K562 (cell line): ENCODE measurements at regions not wholly inside any gene's neighbourhood (a gene's known extent, or its start where the extent isn't known, plus 50 kb on each side); places are given as distances from the start of the nearest gene placed in this dataset.

Experiments
- ATAC-seq: fragments of 200-7000 bp; cut with Tn5 transposase; 3 replicates; pipeline ENCODE4 v1.9.1; 2020; ENCODE audit warnings: moderate library complexity
- BruUV-seq: library from RNA; stranded (reverse); fragments of 400-500 nt; replicated peaks from 2 replicates; lab custom pipeline; 2021; lab: Mats Ljungman, UMichigan
- CTCF ChIA-PET: fragments of 300-600 bp; formaldehyde crosslinking; extraction: SDS; loops from one replicate; lab custom pipeline; 2021; ENCODE audit warnings: low intra/inter-chr PET ratio; lab: Yijun Ruan, JAX
- POLR2A ChIA-PET: fragments of 300-600, 350-650 bp; sonication (Branson Sonifier 250); formaldehyde crosslinking; extraction: SDS; loops from one replicate; lab custom pipeline; 2021; ENCODE audit warnings: antibody characterized with exemption, inconsistent platforms; lab: Yijun Ruan, JAX
- DNase-seq, 4 experiments: peaks; one replicate each; pipeline versions ENCODE4 v3.0.0 to v3.0.0-alpha.2; 2011 to 2018; ENCODE audit warnings: low spot score in 3 of 4, mixed read lengths in 3 of 4; ENCODE audit errors: extremely low read depth in 1 of 4
- FAIRE-seq: peaks from 2 replicates; lab custom pipeline; 2011; peaks lifted over from hg19 to GRCh38; lab: Jason Lieb, UNC
- H2AFZ ChIP-seq: 2 replicates; pipeline ENCODE4 v1.6.0; 2011; ENCODE audit warnings: low read depth, low read length, control low read depth, inconsistent platforms
- H3K27ac ChIP-seq: fragments of 200-600 bp; 3 replicates; pipeline ENCODE4 v1.8.0; 2011; ENCODE audit warnings: low read depth, mild to moderate bottlenecking, control low read depth, inconsistent platforms, low read length, moderate library complexity, mixed read lengths; ENCODE audit errors: extremely low read depth
- H3K27me3 ChIP-seq, 2 experiments: fragments of 300-600 bp in 1 of 2; 2 replicates in 1 of 2; 3 replicates in 1 of 2; pipeline versions ENCODE4 v1.6.0 to v1.8.0; 2011; ENCODE audit warnings: inconsistent platforms in 2 of 2, low read length in 2 of 2, mild to moderate bottlenecking in 1 of 2, mixed read lengths in 1 of 2, moderate library complexity in 1 of 2; ENCODE audit not compliant: control insufficient read depth in 2 of 2, insufficient read depth in 2 of 2
- H3K36me3 ChIP-seq: fragments of 300-600 bp; 3 replicates; pipeline ENCODE4 v1.8.0; 2011; ENCODE audit warnings: mild to moderate bottlenecking, low read length, inconsistent platforms; ENCODE audit not compliant: control insufficient read depth, insufficient read depth
- H3K4me1 ChIP-seq, 2 experiments: fragments of 200-600 bp in 1 of 2; replicated peaks in 1 of 2; 2 replicates in 1 of 2; 3 replicates in 1 of 2; pipeline versions ENCODE4 v1.5.1 to v1.8.0; 2011; ENCODE audit warnings: inconsistent platforms in 2 of 2, low read length in 2 of 2, mild to moderate bottlenecking in 1 of 2, mixed read lengths in 1 of 2, moderate library complexity in 1 of 2; ENCODE audit not compliant: control insufficient read depth in 2 of 2, insufficient read depth in 2 of 2
- H3K4me2 ChIP-seq: 2 replicates; pipeline ENCODE4 v1.6.1; 2011; ENCODE audit warnings: low read length, control low read depth, inconsistent platforms, mixed read lengths; ENCODE audit not compliant: insufficient read depth
- H3K4me3 ChIP-seq: fragments of 200-600 bp; sonication (generic), shearing (Covaris generic); 2 replicates; pipeline ENCODE4 v1.5.1; 2016; ENCODE audit warnings: control low read depth, inconsistent platforms
- H3K79me2 ChIP-seq: fragments of 200-600 bp; 3 replicates; pipeline ENCODE4 v1.8.0; 2011; ENCODE audit warnings: low read length, inconsistent platforms; ENCODE audit not compliant: control insufficient read depth, insufficient read depth
- H3K9ac ChIP-seq, 2 experiments: 2 replicates each; pipeline versions ENCODE4 v1.6.0 to v1.6.1; 2011; ENCODE audit warnings: low read depth in 2 of 2, low read length in 2 of 2, control low read depth in 1 of 2, inconsistent platforms in 1 of 2, mild to moderate bottlenecking in 1 of 2, mixed read lengths in 1 of 2; ENCODE audit not compliant: insufficient read depth in 1 of 2
- H3K9me1 ChIP-seq: one replicate; pipeline ENCODE4 v1.6.0; 2011; ENCODE audit warnings: inconsistent platforms, mild to moderate bottlenecking, low read length, moderate library complexity; ENCODE audit not compliant: control insufficient read depth, insufficient read depth
- H3K9me3 ChIP-seq: replicated peaks from 2 replicates; pipeline ENCODE4 v1.5.1; 2011; ENCODE audit warnings: low read depth, low read length, inconsistent platforms; ENCODE audit not compliant: control insufficient read depth, insufficient read depth
- H4K20me1 ChIP-seq: replicated peaks from 2 replicates; pipeline ENCODE4 v1.6.1; 2011; ENCODE audit warnings: low read length, inconsistent platforms, mixed read lengths; ENCODE audit not compliant: control insufficient read depth, insufficient read depth
- CEBPZ ChIP-seq: fragments of 150-350 bp; IDR thresholded peaks from 2 replicates; pipeline ENCODE4 v1.6.1; 2014; ENCODE audit warnings: low read depth, mild to moderate bottlenecking, low read length, borderline replicate concordance
- E2F6 ChIP-seq, 2 experiments: IDR thresholded peaks; 2 replicates each; pipeline ENCODE4 v1.6.1; 2011; ENCODE audit warnings: borderline replicate concordance in 1 of 2, control low read depth in 1 of 2, low read depth in 1 of 2, low read length in 1 of 2, mild to moderate bottlenecking in 1 of 2, mixed read lengths in 1 of 2, moderate library complexity in 1 of 2; ENCODE audit not compliant: insufficient read depth in 1 of 2, insufficient read length in 1 of 2, poor library complexity in 1 of 2, severe bottlenecking in 1 of 2; ENCODE audit errors: extremely low read depth in 1 of 2
- HDAC6 ChIP-seq: IDR thresholded peaks from 2 replicates; pipeline ENCODE4 v1.6.1; 2012; ENCODE audit warnings: low read depth, mild to moderate bottlenecking, control low read depth, inconsistent platforms, low read length, moderate library complexity
- HOMEZ ChIP-seq: fragments of 250-450 bp; sonication (Bioruptor Pico); IDR thresholded peaks from 2 replicates; pipeline ENCODE4 v1.4.0; 2020; ENCODE audit warnings: mild to moderate bottlenecking, moderate library complexity
- KLF1 ChIP-seq: fragments of 450-650 bp; IDR thresholded peaks from 2 replicates; pipeline ENCODE4 v1.6.1; 2016; ENCODE audit warnings: missing genetic modification characterization, missing compliant biosample characterization
- MITF ChIP-seq: IDR thresholded peaks from 2 replicates; pipeline ENCODE4 v1.6.1; 2014; ENCODE audit warnings: antibody characterized with exemption
- SMARCE1 ChIP-seq: fragments of 450-650 bp; IDR thresholded peaks from 2 replicates; pipeline ENCODE4 v1.7.1; 2016; ENCODE audit warnings: mild to moderate bottlenecking
- ZBTB1 ChIP-seq: sonication (generic); formaldehyde crosslinking; IDR thresholded peaks from 2 replicates; pipeline ENCODE4 v1.8.1; 2023; ENCODE audit warnings: missing genetic modification reagents, low read depth, mild to moderate bottlenecking, borderline replicate concordance
- ZFP36 ChIP-seq: fragments of 150-350 bp; IDR thresholded peaks from 2 replicates; pipeline ENCODE4 v1.6.1; 2018; ENCODE audit warnings: low read length, low read depth; ENCODE audit not compliant: partially characterized antibody
- WGBS: fragments of 100-300 bp; shearing (Covaris generic); methylation state at CpG from one replicate; pipeline ENCODE4 v1.1.6; 2016; ENCODE audit warnings: low coverage, mixed read lengths; ENCODE audit not compliant: insufficient coverage; ENCODE audit errors: missing lambda C conversion rate; 5-methylcytosine and 5-hydroxymethylcytosine counted together
- in situ Hi-C: fragments of 300-500 bp; cut with MboI; formaldehyde crosslinking; loops from 4 replicates; pipeline ENCODE4 v1.15.0; 2018; ENCODE audit warnings: inconsistent platforms, mixed read lengths
- intact Hi-C: fragments of 100-400 bp; cut with micrococcal nuclease; formaldehyde crosslinking; loops from 2 replicates; pipeline ENCODE4 v1.14.2; 2022

GRCh38 chr13:23488442-23488841, 54.9 kb upstream of the SACS start:
- intact Hi-C loops, result no loop called here
- H3K9me1 ChIP-seq, result no peaks in the 10 kb centered on the region
- no peaks in the 10 kb centered on the region; a peak in 2 of 5 replicates for H3K27me3 ChIP-seq
- ChIA-PET POLR2A (no interaction called here), CTCF (no interaction called here)
- FAIRE-seq (no peak), ATAC-seq (no peak), DNase-seq (no peak)
- no peaks in the 10 kb centered on the region for H4K20me1 ChIP-seq
- no peaks in the 10 kb centered on the region for H3K9me3 ChIP-seq
- no peak overlapping the region for H3K27ac ChIP-seq
- no peak overlapping the region for H3K9ac ChIP-seq
- no peaks in the 10 kb centered on the region for H3K36me3 ChIP-seq
- H3K4me3 ChIP-seq, result no peak overlapping the region
- no peaks in the 10 kb centered on the region for H3K4me1 ChIP-seq
- no peak overlapping the region for H3K4me2 ChIP-seq
- no TSS peak for BruUV-seq
- no peak overlapping the region for H2AFZ ChIP-seq
- H3K79me2 ChIP-seq, result no peaks in the 10 kb centered on the region
- TF ChIP-seq HDAC6 (no peak), HOMEZ (CRISPR knock-in tag) (no peak), E2F6 (IDR thresholded peaks at IDR 0.05; ENCODE audit: borderline replicate concordance in 1 of 2, extremely low read depth in 1 of 2, insufficient read depth in 1 of 2, insufficient read length in 1 of 2, low read depth in 1 of 2, low read length in 1 of 2, poor library complexity in 1 of 2, severe bottlenecking in 1 of 2) (no peak), KLF1 (tag) (no peak), CEBPZ (no peak), SMARCE1 (no peak), MITF (no peak), ZFP36 (no peak), ZBTB1 (CRISPR knock-in tag) (no peak)
- TF ChIP-seq, all 486 proteins: peak for 0
- in situ Hi-C loops, result no loop called here
- WGBS, result 0% methylated on average over 6 of the region's 6 CpGs
